ENCODE measurements at regions not wholly inside any gene's neighbourhood (a gene's known extent, or its start where the extent isn't known, plus 50 kb on each side); places are given as distances from the start of the nearest gene placed in this dataset.

GRCh38 chr10:78794736-78795455, 273.9 kb upstream of the ZMIZ1 start:
- no peak for DNase-seq

- DNase-seq = no peak
These were observed 269.6 kb upstream of the ZMIZ1 start for GRCh38 chr10:78798976-78799730.

- no peak for DNase-seq
These were observed 268.8 kb upstream of the ZMIZ1 start for GRCh38 chr10:78800006-78800405.

- no peak for DNase-seq
These were observed 268.0 kb upstream of the ZMIZ1 start for GRCh38 chr10:78800535-78801320.

- DNase-seq = no peak
These were observed 266.3 kb upstream of the ZMIZ1 start for GRCh38 chr10:78802431-78802830.

GRCh38 chr10:78802866-78803265, 265.9 kb upstream of the ZMIZ1 start:
- peak; percentile 89 for DNase-seq

- DNase-seq = no peak
These were observed 265.1 kb upstream of the ZMIZ1 start for GRCh38 chr10:78803710-78804109.

- DNase-seq = no peak
These were observed 264.2 kb upstream of the ZMIZ1 start for GRCh38 chr10:78804411-78805032.

- peak; percentile 99 for DNase-seq
These were observed 263.6 kb upstream of the ZMIZ1 start for GRCh38 chr10:78805176-78805575.

GRCh38 chr10:78806681-78807221, 262.0 kb upstream of the ZMIZ1 start:
- DNase-seq = no peak

GRCh38 chr10:78807504-78808203, 261.1 kb upstream of the ZMIZ1 start:
- no peak for DNase-seq

- DNase-seq = no peak
These were observed 260.5 kb upstream of the ZMIZ1 start for GRCh38 chr10:78808286-78808685.

GRCh38 chr10:78808736-78809367, 259.9 kb upstream of the ZMIZ1 start:
- no peak for DNase-seq

GRCh38 chr10:78811174-78811573, 257.6 kb upstream of the ZMIZ1 start:
- no peak for DNase-seq

GRCh38 chr10:78812571-78813318, 256.0 kb upstream of the ZMIZ1 start:
- no peak for DNase-seq

GRCh38 chr10:78813526-78813925, 255.2 kb upstream of the ZMIZ1 start:
- no peak for DNase-seq

GRCh38 chr10:78813998-78814399, 254.8 kb upstream of the ZMIZ1 start:
- DNase-seq = no peak

GRCh38 chr10:78814407-78814806, 254.4 kb upstream of the ZMIZ1 start:
- DNase-seq = no peak

- no peak for DNase-seq
These were observed 252.9 kb upstream of the ZMIZ1 start for GRCh38 chr10:78815702-78816334.

GRCh38 chr10:78817361-78817760, 251.4 kb upstream of the ZMIZ1 start:
- peak; percentile 48 for DNase-seq
